B cell (primary cell): ENCODE measurements at regions not wholly inside any gene's neighbourhood (a gene's known extent, or its start where the extent isn't known, plus 50 kb on each side); places are given as distances from the start of the nearest gene placed in this dataset.

Experiments used
- ATAC-seq: fragments of 200-7000 bp; cut with Tn5 transposase; one replicate; pipeline ENCODE4 v1.10.0; 2021; ENCODE audit warnings: low read depth, mild to moderate bottlenecking, moderate number of reproducible peaks, moderate library complexity
- CTCF ChIA-PET: fragments of 350-600 bp; sonication (Branson Sonifier 250); formaldehyde crosslinking; loops from one replicate; lab custom pipeline; 2021; ENCODE audit warnings: antibody characterized with exemption, inconsistent platforms; lab: Charles Lee
- POLR2A ChIA-PET: fragments of 350-600 bp; sonication (Branson Sonifier 250); formaldehyde crosslinking; loops from one replicate; lab custom pipeline; 2021; ENCODE audit warnings: antibody characterized with exemption; lab: Charles Lee
- DNase-seq: peaks from one replicate; pipeline ENCODE4 v3.0.0; 2013
- H2AFZ ChIP-seq: 2 replicates; pipeline ENCODE4 v1.6.1; 2012; ENCODE audit warnings: mild to moderate bottlenecking, low read depth, low read length; ENCODE audit not compliant: insufficient read depth, poor library complexity, severe bottlenecking
- H3K27ac ChIP-seq, 2 donors: 1 replicate in 1 of 2; 2 replicates in 1 of 2; pipeline ENCODE4 v1.5.1; 2012 to 2013; ENCODE audit warnings: low read length in 2 of 2, mild to moderate bottlenecking in 2 of 2, moderate library complexity in 1 of 2
- H3K27me3 ChIP-seq, 4 experiments: fragments of 200-600 bp in 1 of 4; sonication (generic) in 1 of 4; replicated peaks in 1 of 4; 1 replicate in 2 of 4; 2 replicates in 2 of 4; pipeline versions ENCODE4 v1.6.1 to v1.7.0; 2013 to 2016; ENCODE audit warnings: low read length in 3 of 4, mild to moderate bottlenecking in 2 of 4, mixed read lengths in 1 of 4, moderate library complexity in 1 of 4; ENCODE audit not compliant: insufficient read depth in 4 of 4, control insufficient read depth in 3 of 4; ENCODE audit errors: control extremely low read depth in 1 of 4
- H3K36me3 ChIP-seq, 2 experiments: replicated peaks in 1 of 2; 1 replicate in 1 of 2; 2 replicates in 1 of 2; pipeline versions ENCODE4 v1.6.1 to v1.7.1; 2013; ENCODE audit warnings: low read length in 1 of 2; ENCODE audit not compliant: insufficient read depth in 2 of 2, control insufficient read depth in 1 of 2; ENCODE audit errors: control extremely low read depth in 1 of 2, extremely low read depth in 1 of 2
- H3K4me1 ChIP-seq, 2 donors: fragments of 200-600 bp in 1 of 2; sonication (generic) in 1 of 2; 1 replicate in 1 of 2; 2 replicates in 1 of 2; pipeline versions ENCODE4 v1.5.1 to v1.6.1; 2013 to 2017; ENCODE audit warnings: low read length in 2 of 2; ENCODE audit not compliant: control insufficient read depth in 2 of 2, insufficient read depth in 2 of 2
- H3K4me2 ChIP-seq: replicated peaks from 2 replicates; pipeline ENCODE3; 2012; ENCODE audit warnings: mild to moderate bottlenecking, low read depth, low read length; ENCODE audit not compliant: poor library complexity, severe bottlenecking
- H3K4me3 ChIP-seq, 5 experiments: fragments of 200-600 bp in 1 of 5; sonication (generic) in 1 of 5; 1 replicate in 3 of 5; 2 replicates in 2 of 5; pipeline versions ENCODE4 v1.5.1 to v1.7.0; 2011 to 2016; ENCODE audit warnings: low read length in 4 of 5, mild to moderate bottlenecking in 4 of 5, low read depth in 2 of 5, control low read depth in 1 of 5, moderate library complexity in 1 of 5; ENCODE audit not compliant: insufficient read depth in 1 of 5; ENCODE audit errors: control extremely low read depth in 1 of 5, extremely low read depth in 1 of 5
- H3K79me2 ChIP-seq: fragments of 200-600 bp; sonication (generic); one replicate; pipeline ENCODE4 v1.6.0; 2016; ENCODE audit warnings: low read length; ENCODE audit not compliant: control insufficient read depth, insufficient read depth
- H3K9ac ChIP-seq: fragments of 200-600 bp; sonication (generic); 2 replicates; pipeline ENCODE4 v1.6.1; 2017; ENCODE audit warnings: mild to moderate bottlenecking, low read length, moderate library complexity
- H3K9me3 ChIP-seq, 3 donors: one replicate each; pipeline versions ENCODE4 v1.6.1 to v1.7.1; 2013; ENCODE audit warnings: low read length in 2 of 3; ENCODE audit not compliant: control insufficient read depth in 2 of 3, insufficient read depth in 1 of 3; ENCODE audit errors: control extremely low read depth in 1 of 3
- H4K20me1 ChIP-seq: 2 replicates; pipeline ENCODE4 v1.6.0; 2012; ENCODE audit warnings: mild to moderate bottlenecking, low read length; ENCODE audit not compliant: insufficient read depth, control insufficient read depth, poor library complexity, severe bottlenecking
- H3K27ac Mint-ChIP-seq: one replicate; pipeline ENCODE4 v1.8.0; 2021; ENCODE audit warnings: mixed read lengths
- H3K27me3 Mint-ChIP-seq: one replicate; pipeline ENCODE4 v1.8.0; 2021; ENCODE audit warnings: mixed read lengths
- H3K4me1 Mint-ChIP-seq: one replicate; pipeline ENCODE4 v1.8.0; 2021; ENCODE audit warnings: mixed read lengths
- H3K4me3 Mint-ChIP-seq: one replicate; pipeline ENCODE4 v1.8.0; 2021; ENCODE audit warnings: mixed read lengths
- H3K9me3 Mint-ChIP-seq: one replicate; pipeline ENCODE4 v1.8.0; 2022; ENCODE audit warnings: mixed read lengths; ENCODE audit not compliant: insufficient read depth
- EZH2 ChIP-seq: IDR thresholded peaks from 2 replicates; pipeline ENCODE4 v1.6.1; 2012; ENCODE audit warnings: borderline replicate concordance, low read depth, mild to moderate bottlenecking, moderate library complexity, low read length; ENCODE audit not compliant: insufficient read depth, poor library complexity, severe bottlenecking
- WGBS: methylation state at CpG from one replicate; pipeline ENCODE4 v1.1.5; 2013; ENCODE audit warnings: missing lambda C conversion rate; ENCODE audit not compliant: insufficient coverage; 5-methylcytosine and 5-hydroxymethylcytosine counted together
- intact Hi-C: fragments of 100-400 bp; cut with micrococcal nuclease; formaldehyde crosslinking; loops from one replicate; pipeline ENCODE4 v1.10.0; 2022
- TF ChIP-seq, protein P1 (sequence below): fragments of 200-600 bp; IDR thresholded peaks from one replicate; pipeline ENCODE4 v1.8.0; 2022; ENCODE audit warnings: antibody characterized with exemption, mild to moderate bottlenecking

DNA sequence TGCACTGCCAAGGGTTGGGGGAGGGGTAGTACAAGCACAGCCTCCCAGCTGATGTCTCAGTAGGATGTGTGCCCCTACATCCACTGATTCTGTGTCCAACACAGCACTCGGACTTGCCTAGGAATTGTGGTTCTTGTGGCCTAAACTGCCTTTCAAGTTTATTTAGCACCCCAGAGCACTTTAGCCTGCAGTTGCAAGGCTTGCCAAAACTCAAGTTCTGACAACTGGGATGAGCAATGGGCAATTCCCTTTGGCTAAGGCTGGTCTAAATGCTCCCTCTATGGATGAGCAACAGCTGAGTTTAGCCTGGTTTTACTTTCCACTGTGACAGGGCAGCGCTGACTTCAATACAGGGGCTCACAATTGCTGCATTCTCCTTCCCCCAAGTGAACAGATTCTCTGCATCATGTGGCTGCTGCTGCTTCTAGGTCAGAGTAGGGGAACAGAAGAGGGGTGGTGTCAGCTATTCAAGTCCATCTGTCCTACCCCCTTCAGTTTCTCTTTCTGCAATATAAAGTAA lies 471.5 kb downstream of the PIK3C3 start:
- H3K9me3 ChIP-seq, result no peaks in the 10 kb centered on the region
- Mint-ChIP-seq H3K4me3 (no peak overlapping the region), H3K4me1 (no peaks in the 10 kb centered on the region), H3K27me3 (no peaks in the 10 kb centered on the region), H3K9me3 (no peaks in the 10 kb centered on the region), H3K27ac (no peak overlapping the region)
- WGBS, result 71% methylated on average over 2 of the region's 2 CpGs
- H3K4me1 ChIP-seq, result no peaks in the 10 kb centered on the region
- DNase-seq (no peak), ATAC-seq (no peak)
- POLR2A ChIA-PET, result no interaction called here
- H3K36me3 ChIP-seq, result no peaks in the 10 kb centered on the region
- TF ChIP-seq, protein P1, sequence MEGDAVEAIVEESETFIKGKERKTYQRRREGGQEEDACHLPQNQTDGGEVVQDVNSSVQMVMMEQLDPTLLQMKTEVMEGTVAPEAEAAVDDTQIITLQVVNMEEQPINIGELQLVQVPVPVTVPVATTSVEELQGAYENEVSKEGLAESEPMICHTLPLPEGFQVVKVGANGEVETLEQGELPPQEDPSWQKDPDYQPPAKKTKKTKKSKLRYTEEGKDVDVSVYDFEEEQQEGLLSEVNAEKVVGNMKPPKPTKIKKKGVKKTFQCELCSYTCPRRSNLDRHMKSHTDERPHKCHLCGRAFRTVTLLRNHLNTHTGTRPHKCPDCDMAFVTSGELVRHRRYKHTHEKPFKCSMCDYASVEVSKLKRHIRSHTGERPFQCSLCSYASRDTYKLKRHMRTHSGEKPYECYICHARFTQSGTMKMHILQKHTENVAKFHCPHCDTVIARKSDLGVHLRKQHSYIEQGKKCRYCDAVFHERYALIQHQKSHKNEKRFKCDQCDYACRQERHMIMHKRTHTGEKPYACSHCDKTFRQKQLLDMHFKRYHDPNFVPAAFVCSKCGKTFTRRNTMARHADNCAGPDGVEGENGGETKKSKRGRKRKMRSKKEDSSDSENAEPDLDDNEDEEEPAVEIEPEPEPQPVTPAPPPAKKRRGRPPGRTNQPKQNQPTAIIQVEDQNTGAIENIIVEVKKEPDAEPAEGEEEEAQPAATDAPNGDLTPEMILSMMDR, result no peak
- no peak for TF ChIP-seq EZH2
- intact Hi-C loops, result no loop called here
- CTCF ChIA-PET, result no interaction called here
- no peaks in the 10 kb centered on the region for H3K27me3 ChIP-seq
- no peak overlapping the region for H3K4me2 ChIP-seq
- no peak overlapping the region for H2AFZ ChIP-seq
- H4K20me1 ChIP-seq, result no peaks in the 10 kb centered on the region
- H3K4me3 ChIP-seq, result no peak overlapping the region
- no peaks in the 10 kb centered on the region for H3K79me2 ChIP-seq
- no peak overlapping the region for H3K27ac ChIP-seq
- H3K9ac ChIP-seq, result no peak overlapping the region

DNA sequence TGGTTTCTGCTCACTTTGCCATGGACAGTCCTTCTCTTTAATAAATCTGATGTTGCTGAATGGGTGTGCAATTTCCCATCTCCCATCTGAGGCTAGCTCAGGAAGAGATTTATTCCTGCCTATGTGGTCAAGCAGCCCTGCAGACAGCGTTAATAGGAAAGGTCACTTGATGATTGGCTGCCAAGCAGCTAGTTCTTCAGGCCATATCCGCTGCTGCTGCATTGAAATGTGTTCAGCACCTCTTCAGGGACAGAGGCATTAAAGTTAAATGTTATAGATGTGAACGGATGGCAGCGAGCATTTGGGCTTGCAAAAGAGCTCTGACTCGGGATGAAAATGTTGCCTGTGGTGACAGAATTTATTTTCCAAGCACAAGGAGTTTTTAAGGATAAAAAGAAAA lies 474.2 kb downstream of the PIK3C3 start:
- ChIA-PET POLR2A (no interaction called here), CTCF (interaction anchor here (0.5 kb wide), 1 partner anchor 63 kb away, joined by 4 read pairs; no protein-coding TSS in a partner anchor)
- H3K27me3 Mint-ChIP-seq, result no peaks in the 10 kb centered on the region
- no peak overlapping the region for H3K4me3 ChIP-seq
- H3K4me1 Mint-ChIP-seq, result no peaks in the 10 kb centered on the region
- H3K27ac ChIP-seq, result no peak overlapping the region
- no peak overlapping the region for H3K4me2 ChIP-seq
- WGBS, result 70% methylated on average over 4 of the region's 5 CpGs
- H3K4me3 Mint-ChIP-seq, result no peak overlapping the region
- H3K9ac ChIP-seq, result no peak overlapping the region
- H3K79me2 ChIP-seq, result no peaks in the 10 kb centered on the region
- H3K4me1 ChIP-seq, result no peaks in the 10 kb centered on the region
- intact Hi-C loops, result no loop called here
- TF ChIP-seq EZH2, result no peak
- TF ChIP-seq, protein P1, result no peak
- H4K20me1 ChIP-seq, result no peaks in the 10 kb centered on the region
- DNase-seq (no peak), ATAC-seq (no peak)
- H3K9me3 ChIP-seq, result no peaks in the 10 kb centered on the region
- H2AFZ ChIP-seq, result no peak overlapping the region
- H3K9me3 Mint-ChIP-seq, result no peaks in the 10 kb centered on the region
- H3K27ac Mint-ChIP-seq, result no peak overlapping the region
- H3K36me3 ChIP-seq, result no peaks in the 10 kb centered on the region
- H3K27me3 ChIP-seq, result no peaks in the 10 kb centered on the region
